ENCODE measurements at regions not wholly inside any gene's neighbourhood (a gene's known extent, or its start where the extent isn't known, plus 50 kb on each side); places are given as distances from the start of the nearest gene placed in this dataset.

DNA sequence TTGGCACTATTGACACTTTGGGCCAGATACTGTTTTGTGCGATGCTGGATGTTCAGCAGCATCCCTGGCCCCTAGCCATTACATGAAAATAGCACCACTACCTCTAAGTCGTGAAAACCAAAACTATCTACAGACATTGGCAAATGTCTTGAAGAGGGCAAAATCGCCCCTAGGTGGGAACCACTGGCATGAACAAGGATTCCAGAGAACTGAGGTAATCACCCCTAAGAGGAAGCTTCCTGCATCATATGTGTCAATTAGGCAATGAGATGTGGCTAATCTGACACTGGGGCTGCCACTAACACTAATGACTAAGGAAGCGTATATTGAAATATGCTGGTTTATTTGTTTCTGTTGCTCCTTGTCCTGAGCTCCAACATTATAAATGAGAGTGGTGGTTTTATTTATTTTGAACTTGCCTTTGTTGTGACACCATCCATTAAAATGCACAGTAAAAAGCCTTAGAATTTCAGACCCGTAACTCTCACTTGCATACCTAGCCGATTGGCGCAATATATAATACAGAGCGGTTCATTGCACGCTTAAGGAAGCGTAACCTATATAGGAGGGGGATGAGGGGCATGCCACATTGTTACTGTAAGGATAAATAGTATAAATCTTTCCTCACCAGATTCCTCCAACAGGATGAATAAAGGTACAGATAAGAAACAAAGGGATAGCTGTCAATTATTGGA is 299.8 kb upstream of the CNTN4 start:
- H3K4me1 ChIP-seq (ENCODE audit: control insufficient read depth in 2 of 3, insufficient read depth in 2 of 3, low read depth in 1 of 3, low read length in 3 of 3), result no peaks in the 10 kb centered on the region
- no peak overlapping the region for H3K4me3 ChIP-seq (ENCODE audit: low read length in 3 of 3)
- no peak overlapping the region for H3K9ac ChIP-seq (ENCODE audit: low read length in 3 of 3)
- H3K9me3 ChIP-seq (ENCODE audit: control insufficient read depth in 2 of 3, insufficient read depth in 1 of 3, low read length in 3 of 3), result peaks cover 0 to 8% (median 0%) of the 10 kb centered on the region in 3 donors
- H3K36me3 ChIP-seq (ENCODE audit: control insufficient read depth in 2 of 3, insufficient read depth in 3 of 3, low read length in 3 of 3), result no peaks in the 10 kb centered on the region
- intact Hi-C loops (cut with DNase I), result no loop called here
- TF ChIP-seq, protein P1, sequence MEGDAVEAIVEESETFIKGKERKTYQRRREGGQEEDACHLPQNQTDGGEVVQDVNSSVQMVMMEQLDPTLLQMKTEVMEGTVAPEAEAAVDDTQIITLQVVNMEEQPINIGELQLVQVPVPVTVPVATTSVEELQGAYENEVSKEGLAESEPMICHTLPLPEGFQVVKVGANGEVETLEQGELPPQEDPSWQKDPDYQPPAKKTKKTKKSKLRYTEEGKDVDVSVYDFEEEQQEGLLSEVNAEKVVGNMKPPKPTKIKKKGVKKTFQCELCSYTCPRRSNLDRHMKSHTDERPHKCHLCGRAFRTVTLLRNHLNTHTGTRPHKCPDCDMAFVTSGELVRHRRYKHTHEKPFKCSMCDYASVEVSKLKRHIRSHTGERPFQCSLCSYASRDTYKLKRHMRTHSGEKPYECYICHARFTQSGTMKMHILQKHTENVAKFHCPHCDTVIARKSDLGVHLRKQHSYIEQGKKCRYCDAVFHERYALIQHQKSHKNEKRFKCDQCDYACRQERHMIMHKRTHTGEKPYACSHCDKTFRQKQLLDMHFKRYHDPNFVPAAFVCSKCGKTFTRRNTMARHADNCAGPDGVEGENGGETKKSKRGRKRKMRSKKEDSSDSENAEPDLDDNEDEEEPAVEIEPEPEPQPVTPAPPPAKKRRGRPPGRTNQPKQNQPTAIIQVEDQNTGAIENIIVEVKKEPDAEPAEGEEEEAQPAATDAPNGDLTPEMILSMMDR (IDR thresholded peaks at IDR 0.05; ENCODE audit: borderline replicate concordance, extremely low read depth, insufficient read depth), result no peak
- H3K27ac ChIP-seq (ENCODE audit: low read depth in 2 of 2, low read length in 2 of 2), result no peak overlapping the region
- FAIRE-seq (no peak), DNase-seq (peak in 3 of 5 donors; percentile 46 to 75 (median 72))
- no peaks in the 10 kb centered on the region for H3K27me3 ChIP-seq (ENCODE audit: control insufficient read depth, insufficient read depth, low read length)

DNA sequence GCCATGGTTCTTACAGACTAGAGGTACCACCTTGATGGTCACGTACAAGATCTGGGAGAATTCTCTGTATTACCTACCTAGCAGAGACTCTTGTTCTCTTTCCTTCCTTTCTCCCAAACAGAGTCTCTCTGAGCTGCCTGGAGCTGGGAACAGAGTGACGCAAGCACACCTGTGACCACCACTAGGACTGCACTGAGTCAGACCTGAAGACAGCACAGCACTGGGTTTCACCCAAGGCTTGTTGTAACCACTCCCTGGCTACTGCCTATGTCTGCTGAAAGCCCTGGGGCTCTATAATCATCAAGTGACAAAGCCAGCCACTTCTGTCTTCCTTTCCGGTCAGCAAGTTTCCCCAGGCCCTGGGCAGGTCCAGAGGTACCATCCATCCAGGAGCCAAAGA is 293.3 kb upstream of the CNTN4 start:
- DNase-seq (no peak), FAIRE-seq (no peak)
- TF ChIP-seq, protein P1 (IDR thresholded peaks at IDR 0.05; ENCODE audit: borderline replicate concordance, extremely low read depth, insufficient read depth), result no peak

DNA sequence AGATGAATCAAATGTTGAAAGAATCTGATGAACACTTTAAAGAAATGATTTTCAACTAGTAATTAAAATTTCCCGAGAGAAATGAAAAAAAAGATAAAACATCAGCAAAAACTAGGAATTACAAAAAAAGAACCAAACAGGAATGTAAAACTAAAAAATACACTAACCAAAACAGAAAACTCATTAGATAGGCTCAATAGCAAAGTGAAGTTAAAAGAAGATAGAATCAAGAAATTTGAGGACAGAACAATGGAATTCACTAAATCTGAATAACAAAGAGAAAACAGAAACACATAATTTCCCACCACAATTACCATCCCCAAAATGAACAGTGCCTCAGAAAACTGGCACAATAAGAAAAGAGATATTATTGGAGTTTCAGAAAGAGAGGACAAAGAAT is 290.1 kb upstream of the CNTN4 start:
- intact Hi-C loops (cut with DNase I), result no loop called here
- Histone ChIP-seq H3K9ac (ENCODE audit: low read length in 3 of 3) (no peak overlapping the region), H3K36me3 (ENCODE audit: control insufficient read depth in 2 of 3, insufficient read depth in 3 of 3, low read length in 3 of 3) (no peaks in the 10 kb centered on the region), H3K9me3 (ENCODE audit: control insufficient read depth in 2 of 3, insufficient read depth in 1 of 3, low read length in 3 of 3) (peaks cover 0 to 6% (median 2%) of the 10 kb centered on the region in 3 donors), H3K27ac (ENCODE audit: low read depth in 2 of 2, low read length in 2 of 2) (no peak overlapping the region), H3K27me3 (ENCODE audit: control insufficient read depth, insufficient read depth, low read length) (no peaks in the 10 kb centered on the region), H3K4me3 (ENCODE audit: low read length in 3 of 3) (no peak overlapping the region), H3K4me1 (ENCODE audit: control insufficient read depth in 2 of 3, insufficient read depth in 2 of 3, low read depth in 1 of 3, low read length in 3 of 3) (no peaks in the 10 kb centered on the region)
- TF ChIP-seq, protein P1 (IDR thresholded peaks at IDR 0.05; ENCODE audit: borderline replicate concordance, extremely low read depth, insufficient read depth), result no peak
- FAIRE-seq (no peak), DNase-seq (no peak)

More for the DNA sequence above, 293.3 kb upstream of the CNTN4 start:
- no peak overlapping the region for H3K9ac ChIP-seq (ENCODE audit: low read length in 3 of 3)
- no peaks in the 10 kb centered on the region for H3K36me3 ChIP-seq (ENCODE audit: control insufficient read depth in 2 of 3, insufficient read depth in 3 of 3, low read length in 3 of 3)
- H3K27me3 ChIP-seq (ENCODE audit: control insufficient read depth, insufficient read depth, low read length), result no peaks in the 10 kb centered on the region
- no peak overlapping the region for H3K27ac ChIP-seq (ENCODE audit: low read depth in 2 of 2, low read length in 2 of 2)
- H3K4me3 ChIP-seq (ENCODE audit: low read length in 3 of 3), result no peak overlapping the region
- H3K4me1 ChIP-seq (ENCODE audit: control insufficient read depth in 2 of 3, insufficient read depth in 2 of 3, low read depth in 1 of 3, low read length in 3 of 3), result no peaks in the 10 kb centered on the region
- peaks cover 0 to 14% (median 2%) of the 10 kb centered on the region in 3 donors for H3K9me3 ChIP-seq (ENCODE audit: control insufficient read depth in 2 of 3, insufficient read depth in 1 of 3, low read length in 3 of 3)
- intact Hi-C loops (cut with DNase I), result no loop called here

Data from kidney (tissue), 13 donors.